ENCODE measurements at regions not wholly inside any gene's neighbourhood (a gene's known extent, or its start where the extent isn't known, plus 50 kb on each side); places are given as distances from the start of the nearest gene placed in this dataset.

- Histone ChIP-seq H3K27me3 (ENCODE audit: control insufficient read depth in 2 of 2, insufficient read depth in 1 of 2, low read length in 1 of 2) (no peaks in the 10 kb centered on the region), H3K27ac (ENCODE audit: low read depth in 1 of 2, low read length in 1 of 2) (no peak overlapping the region), H3K9me3 (ENCODE audit: control insufficient read depth in 2 of 2, insufficient read depth in 1 of 2, low read length in 1 of 2) (no peaks in the 10 kb centered on the region), H3K4me3 (ENCODE audit: low read length in 2 of 2) (no peak overlapping the region), H3K4me1 (ENCODE audit: control insufficient read depth in 2 of 2, insufficient read depth in 2 of 2, low read length in 2 of 2) (no peaks in the 10 kb centered on the region), H3K36me3 (ENCODE audit: control insufficient read depth in 2 of 2, insufficient read depth in 2 of 2, low read length in 1 of 2) (no peaks in the 10 kb centered on the region)
- DNase-seq (ENCODE audit: low read depth in 6 of 9, low spot score in 9 of 9): no peak
Observed at GRCh38 chr11:97355230-97355629, 965.4 kb downstream of the JRKL start.

- Histone ChIP-seq H3K4me1 (ENCODE audit: control insufficient read depth in 2 of 2, insufficient read depth in 2 of 2, low read length in 2 of 2) (no peaks in the 10 kb centered on the region), H3K4me3 (ENCODE audit: low read length in 2 of 2) (no peak overlapping the region), H3K9me3 (ENCODE audit: control insufficient read depth in 2 of 2, insufficient read depth in 1 of 2, low read length in 1 of 2) (no peaks in the 10 kb centered on the region), H3K27me3 (ENCODE audit: control insufficient read depth in 2 of 2, insufficient read depth in 1 of 2, low read length in 1 of 2) (no peaks in the 10 kb centered on the region), H3K27ac (ENCODE audit: low read depth in 1 of 2, low read length in 1 of 2) (no peak overlapping the region), H3K36me3 (ENCODE audit: control insufficient read depth in 2 of 2, insufficient read depth in 2 of 2, low read length in 1 of 2) (no peaks in the 10 kb centered on the region)
- DNase-seq (ENCODE audit: low read depth in 6 of 9, low spot score in 9 of 9): no peak
- 83% methylated on average over 3 of the region's 3 CpGs for WGBS
Observed at GRCh38 chr11:97356144-97356543, 966.3 kb downstream of the JRKL start.

GRCh38 chr11:97359016-97359415, 969.2 kb downstream of the JRKL start:
- H3K4me3 ChIP-seq (ENCODE audit: low read length in 2 of 2): no peak overlapping the region
- no peak overlapping the region for H3K27ac ChIP-seq (ENCODE audit: low read depth in 1 of 2, low read length in 1 of 2)
- no peaks in the 10 kb centered on the region for H3K9me3 ChIP-seq (ENCODE audit: control insufficient read depth in 2 of 2, insufficient read depth in 1 of 2, low read length in 1 of 2)
- 96% methylated on average over 4 of the region's 4 CpGs for WGBS
- H3K27me3 ChIP-seq (ENCODE audit: control insufficient read depth in 2 of 2, insufficient read depth in 1 of 2, low read length in 1 of 2): no peaks in the 10 kb centered on the region
- no peaks in the 10 kb centered on the region for H3K36me3 ChIP-seq (ENCODE audit: control insufficient read depth in 2 of 2, insufficient read depth in 2 of 2, low read length in 1 of 2)
- DNase-seq (ENCODE audit: low read depth in 6 of 9, low spot score in 9 of 9): no peak
- H3K4me1 ChIP-seq (ENCODE audit: control insufficient read depth in 2 of 2, insufficient read depth in 2 of 2, low read length in 2 of 2): no peaks in the 10 kb centered on the region

GRCh38 chr11:97361812-97362378, 972.1 kb downstream of the JRKL start:
- WGBS: 78% methylated on average over 1 of the region's 1 CpG
- Histone ChIP-seq H3K27ac (ENCODE audit: low read depth in 1 of 2, low read length in 1 of 2) (no peak overlapping the region), H3K27me3 (ENCODE audit: control insufficient read depth in 2 of 2, insufficient read depth in 1 of 2, low read length in 1 of 2) (no peaks in the 10 kb centered on the region), H3K36me3 (ENCODE audit: control insufficient read depth in 2 of 2, insufficient read depth in 2 of 2, low read length in 1 of 2) (no peaks in the 10 kb centered on the region), H3K4me3 (ENCODE audit: low read length in 2 of 2) (no peak overlapping the region), H3K4me1 (ENCODE audit: control insufficient read depth in 2 of 2, insufficient read depth in 2 of 2, low read length in 2 of 2) (no peaks in the 10 kb centered on the region), H3K9me3 (ENCODE audit: control insufficient read depth in 2 of 2, insufficient read depth in 1 of 2, low read length in 1 of 2) (no peaks in the 10 kb centered on the region)
- DNase-seq (ENCODE audit: low read depth in 6 of 9, low spot score in 9 of 9): no peak

GRCh38 chr11:97363331-97363730, 973.5 kb downstream of the JRKL start:
- no peak overlapping the region for H3K4me3 ChIP-seq (ENCODE audit: low read length in 2 of 2)
- no peak for DNase-seq (ENCODE audit: low read depth in 6 of 9, low spot score in 9 of 9)
- H3K27me3 ChIP-seq (ENCODE audit: control insufficient read depth in 2 of 2, insufficient read depth in 1 of 2, low read length in 1 of 2): no peaks in the 10 kb centered on the region
- H3K9me3 ChIP-seq (ENCODE audit: control insufficient read depth in 2 of 2, insufficient read depth in 1 of 2, low read length in 1 of 2): peaks cover 1 to 7% of the 10 kb centered on the region in 2 donors
- no peaks in the 10 kb centered on the region for H3K4me1 ChIP-seq (ENCODE audit: control insufficient read depth in 2 of 2, insufficient read depth in 2 of 2, low read length in 2 of 2)
- H3K36me3 ChIP-seq (ENCODE audit: control insufficient read depth in 2 of 2, insufficient read depth in 2 of 2, low read length in 1 of 2): no peaks in the 10 kb centered on the region
- no peak overlapping the region for H3K27ac ChIP-seq (ENCODE audit: low read depth in 1 of 2, low read length in 1 of 2)

GRCh38 chr11:97364047-97364446, 974.2 kb downstream of the JRKL start:
- Histone ChIP-seq H3K27ac (ENCODE audit: low read depth in 1 of 2, low read length in 1 of 2) (no peak overlapping the region), H3K9me3 (ENCODE audit: control insufficient read depth in 2 of 2, insufficient read depth in 1 of 2, low read length in 1 of 2) (peaks cover 1 to 7% of the 10 kb centered on the region in 2 donors), H3K27me3 (ENCODE audit: control insufficient read depth in 2 of 2, insufficient read depth in 1 of 2, low read length in 1 of 2) (no peaks in the 10 kb centered on the region), H3K4me3 (ENCODE audit: low read length in 2 of 2) (no peak overlapping the region), H3K4me1 (ENCODE audit: control insufficient read depth in 2 of 2, insufficient read depth in 2 of 2, low read length in 2 of 2) (no peaks in the 10 kb centered on the region), H3K36me3 (ENCODE audit: control insufficient read depth in 2 of 2, insufficient read depth in 2 of 2, low read length in 1 of 2) (no peaks in the 10 kb centered on the region)
- no peak for DNase-seq (ENCODE audit: low read depth in 6 of 9, low spot score in 9 of 9)
- WGBS: 38% methylated on average over 1 of the region's 1 CpG

GRCh38 chr11:97367406-97368083, 977.7 kb downstream of the JRKL start:
- 93% methylated on average over 10 of the region's 10 CpGs for WGBS

GRCh38 chr11:97389270-97389669, 999.5 kb downstream of the JRKL start:
- Histone ChIP-seq H3K27me3 (ENCODE audit: control insufficient read depth in 2 of 2, insufficient read depth in 1 of 2, low read length in 1 of 2) (no peaks in the 10 kb centered on the region), H3K9me3 (ENCODE audit: control insufficient read depth in 2 of 2, insufficient read depth in 1 of 2, low read length in 1 of 2) (no peaks in the 10 kb centered on the region), H3K27ac (ENCODE audit: low read depth in 1 of 2, low read length in 1 of 2) (no peak overlapping the region), H3K4me1 (ENCODE audit: control insufficient read depth in 2 of 2, insufficient read depth in 2 of 2, low read length in 2 of 2) (no peaks in the 10 kb centered on the region), H3K4me3 (ENCODE audit: low read length in 2 of 2) (no peak overlapping the region), H3K36me3 (ENCODE audit: control insufficient read depth in 2 of 2, insufficient read depth in 2 of 2, low read length in 1 of 2) (no peaks in the 10 kb centered on the region)
- WGBS: 41% methylated on average over 2 of the region's 2 CpGs
- DNase-seq (ENCODE audit: low read depth in 6 of 9, low spot score in 9 of 9): no peak

More at GRCh38 chr11:97367406-97368083, 977.7 kb downstream of the JRKL start:
- H3K36me3 ChIP-seq (ENCODE audit: control insufficient read depth in 2 of 2, insufficient read depth in 2 of 2, low read length in 1 of 2): no peaks in the 10 kb centered on the region
- H3K9me3 ChIP-seq (ENCODE audit: control insufficient read depth in 2 of 2, insufficient read depth in 1 of 2, low read length in 1 of 2): peaks cover 1 to 7% of the 10 kb centered on the region in 2 donors
- no peak overlapping the region for H3K27ac ChIP-seq (ENCODE audit: low read depth in 1 of 2, low read length in 1 of 2)
- no peaks in the 10 kb centered on the region for H3K4me1 ChIP-seq (ENCODE audit: control insufficient read depth in 2 of 2, insufficient read depth in 2 of 2, low read length in 2 of 2)
- DNase-seq (ENCODE audit: low read depth in 6 of 9, low spot score in 9 of 9): no peak
- no peak overlapping the region for H3K4me3 ChIP-seq (ENCODE audit: low read length in 2 of 2)
- no peaks in the 10 kb centered on the region for H3K27me3 ChIP-seq (ENCODE audit: control insufficient read depth in 2 of 2, insufficient read depth in 1 of 2, low read length in 1 of 2)

- Histone ChIP-seq H3K4me1 (ENCODE audit: control insufficient read depth in 2 of 2, insufficient read depth in 2 of 2, low read length in 2 of 2) (no peaks in the 10 kb centered on the region), H3K9me3 (ENCODE audit: control insufficient read depth in 2 of 2, insufficient read depth in 1 of 2, low read length in 1 of 2) (peaks cover 0 to 7% of the 10 kb centered on the region in 2 donors), H3K4me3 (ENCODE audit: low read length in 2 of 2) (no peak overlapping the region), H3K36me3 (ENCODE audit: control insufficient read depth in 2 of 2, insufficient read depth in 2 of 2, low read length in 1 of 2) (no peaks in the 10 kb centered on the region), H3K27me3 (ENCODE audit: control insufficient read depth in 2 of 2, insufficient read depth in 1 of 2, low read length in 1 of 2) (no peaks in the 10 kb centered on the region), H3K27ac (ENCODE audit: low read depth in 1 of 2, low read length in 1 of 2) (no peak overlapping the region)
- DNase-seq (ENCODE audit: low read depth in 6 of 9, low spot score in 9 of 9): no peak
- WGBS: 83% methylated on average over 4 of the region's 4 CpGs
Observed at GRCh38 chr11:97398246-97398645, 1008.4 kb downstream of the JRKL start.
